Vagina (tissue), 2 donors: ENCODE measurements at regions not wholly inside any gene's neighbourhood (a gene's known extent, or its start where the extent isn't known, plus 50 kb on each side); places are given as distances from the start of the nearest gene placed in this dataset.

Experiments used
- DNase-seq, 2 donors: peaks; one replicate each; pipeline ENCODE4 v3.0.0-alpha.2; 2017; ENCODE audit errors: extremely low spot score in 2 of 2
- H3K27ac ChIP-seq: fragments of 200-600 bp; sonication (generic); one replicate; pipeline ENCODE4 v1.5.1; 2019
- H3K27me3 ChIP-seq: fragments of 200-600 bp; sonication (generic); one replicate; pipeline ENCODE4 v1.5.1; 2019
- H3K36me3 ChIP-seq, 2 donors: fragments of 200-600 bp; sonication (generic); one replicate each; pipeline ENCODE4 v1.5.1; 2017 to 2019
- H3K4me1 ChIP-seq: fragments of 200-600 bp; sonication (generic); one replicate; pipeline ENCODE4 v1.5.1; 2019
- H3K4me3 ChIP-seq, 2 donors: fragments of 200-600 bp; sonication (generic); 1 replicate in 1 of 2; 2 replicates in 1 of 2; pipeline ENCODE4 v1.5.1; 2016 to 2019
- H3K9me3 ChIP-seq: fragments of 200-600 bp; sonication (generic); one replicate; pipeline ENCODE4 v1.5.1; 2019
- CTCF ChIP-seq, 3 experiments: fragments of 450-650 bp in 2 of 3; fragments of 200-600 bp in 1 of 3; sonication (generic) in 1 of 3; IDR thresholded peaks; one replicate each; pipeline ENCODE4 v1.5.1; 2017 to 2019; ENCODE audit warnings: antibody characterized with exemption in 3 of 3, mild to moderate bottlenecking in 2 of 3, moderate library complexity in 2 of 3
- POLR2A ChIP-seq, 2 donors: fragments of 450-650 bp; IDR thresholded peaks; one replicate each; pipeline ENCODE4 v1.6.1; 2017; ENCODE audit warnings: antibody characterized with exemption in 2 of 2, mild to moderate bottlenecking in 2 of 2, moderate library complexity in 2 of 2
- POLR2AphosphoS5 ChIP-seq, 2 donors: sonication (generic); formaldehyde crosslinking; IDR thresholded peaks; one replicate each; pipeline ENCODE4 v1.9.0; 2017; ENCODE audit warnings: antibody characterized with exemption in 2 of 2, mild to moderate bottlenecking in 2 of 2, low read depth in 1 of 2; ENCODE audit not compliant: insufficient read depth in 1 of 2
- intact Hi-C: fragments of 100-400 bp; cut with DNase I; formaldehyde crosslinking; loops from one replicate; pipeline ENCODE4 v1.15.1; 2023

- H3K27me3 ChIP-seq: no peaks in the 10 kb centered on the region
- H3K36me3 ChIP-seq: no peaks in the 10 kb centered on the region
- no peaks in the 10 kb centered on the region for H3K9me3 ChIP-seq
- no peak overlapping the region for H3K27ac ChIP-seq
- no peak for TF ChIP-seq POLR2A (IDR thresholded peaks at IDR 0.05)
- TF ChIP-seq CTCF (IDR thresholded peaks at IDR 0.05): no peak
- no peak for TF ChIP-seq POLR2AphosphoS5 (IDR thresholded peaks at IDR 0.05; ENCODE audit: insufficient read depth in 1 of 2, low read depth in 1 of 2)
- H3K4me3 ChIP-seq: no peak overlapping the region
- H3K4me1 ChIP-seq: no peaks in the 10 kb centered on the region
- intact Hi-C loops: no loop called here
- no peak for DNase-seq
These were observed 896.3 kb upstream of the HS3ST1 start for GRCh38 chr4:12324965-12325364.

- no peaks in the 10 kb centered on the region for H3K27me3 ChIP-seq
- H3K27ac ChIP-seq: no peak overlapping the region
- intact Hi-C loops: no loop called here
- DNase-seq: no peak
- no peaks in the 10 kb centered on the region for H3K4me1 ChIP-seq
- H3K4me3 ChIP-seq: no peak overlapping the region
- no peaks in the 10 kb centered on the region for H3K36me3 ChIP-seq
- TF ChIP-seq POLR2A (IDR thresholded peaks at IDR 0.05) (no peak), CTCF (IDR thresholded peaks at IDR 0.05) (no peak), POLR2AphosphoS5 (IDR thresholded peaks at IDR 0.05; ENCODE audit: insufficient read depth in 1 of 2, low read depth in 1 of 2) (no peak)
- H3K9me3 ChIP-seq: no peaks in the 10 kb centered on the region
These were observed 891.1 kb upstream of the HS3ST1 start for GRCh38 chr4:12319765-12320164.

- no peak for DNase-seq
- Histone ChIP-seq H3K27me3 (no peaks in the 10 kb centered on the region), H3K27ac (no peak overlapping the region), H3K4me1 (no peaks in the 10 kb centered on the region), H3K4me3 (no peak overlapping the region), H3K9me3 (no peaks in the 10 kb centered on the region), H3K36me3 (no peaks in the 10 kb centered on the region)
- intact Hi-C loops: no loop called here
- TF ChIP-seq CTCF (IDR thresholded peaks at IDR 0.05) (no peak), POLR2AphosphoS5 (IDR thresholded peaks at IDR 0.05; ENCODE audit: insufficient read depth in 1 of 2, low read depth in 1 of 2) (no peak), POLR2A (IDR thresholded peaks at IDR 0.05) (no peak)
These were observed 876.2 kb upstream of the HS3ST1 start for GRCh38 chr4:12304905-12305304.

- Histone ChIP-seq H3K27me3 (no peaks in the 10 kb centered on the region), H3K27ac (no peak overlapping the region), H3K4me1 (no peaks in the 10 kb centered on the region), H3K4me3 (no peak overlapping the region), H3K9me3 (no peaks in the 10 kb centered on the region), H3K36me3 (no peaks in the 10 kb centered on the region)
- intact Hi-C loops: no loop called here
- no peak for DNase-seq
- no peak for TF ChIP-seq CTCF (IDR thresholded peaks at IDR 0.05)
- TF ChIP-seq POLR2A (IDR thresholded peaks at IDR 0.05): no peak
- no peak for TF ChIP-seq POLR2AphosphoS5 (IDR thresholded peaks at IDR 0.05; ENCODE audit: insufficient read depth in 1 of 2, low read depth in 1 of 2)
These were observed 867.7 kb upstream of the HS3ST1 start for GRCh38 chr4:12296366-12296765.

- no peak overlapping the region for H3K27ac ChIP-seq
- no peaks in the 10 kb centered on the region for H3K4me1 ChIP-seq
- no peaks in the 10 kb centered on the region for H3K27me3 ChIP-seq
- no peaks in the 10 kb centered on the region for H3K36me3 ChIP-seq
- no peak for TF ChIP-seq POLR2A (IDR thresholded peaks at IDR 0.05)
- TF ChIP-seq CTCF (IDR thresholded peaks at IDR 0.05): no peak
- no peak overlapping the region for H3K4me3 ChIP-seq
- intact Hi-C loops: no loop called here
- no peak for DNase-seq
- H3K9me3 ChIP-seq: no peaks in the 10 kb centered on the region
These were observed 865.3 kb upstream of the HS3ST1 start for GRCh38 chr4:12293906-12294525.
